Esophagus squamous epithelium (tissue), 4 donors: ENCODE measurements at regions not wholly inside any gene's neighbourhood (a gene's known extent, or its start where the extent isn't known, plus 50 kb on each side); places are given as distances from the start of the nearest gene placed in this dataset.

Source experiments
- POLR2A ChIP-seq, 4 donors: fragments of 450-650 bp; IDR thresholded peaks; one replicate each; pipeline ENCODE4 v1.6.1; 2017; ENCODE audit warnings: antibody characterized with exemption in 4 of 4, mild to moderate bottlenecking in 4 of 4, moderate library complexity in 3 of 4
- TF ChIP-seq, protein P1 (sequence below), 6 experiments: fragments of 450-650 bp in 4 of 6; fragments of 200-600 bp in 2 of 6; sonication (generic) in 2 of 6; IDR thresholded peaks; one replicate each; pipeline ENCODE4 v1.5.1; 2016 to 2019; ENCODE audit warnings: antibody characterized with exemption in 6 of 6, mild to moderate bottlenecking in 4 of 6, moderate library complexity in 4 of 6

DNA sequence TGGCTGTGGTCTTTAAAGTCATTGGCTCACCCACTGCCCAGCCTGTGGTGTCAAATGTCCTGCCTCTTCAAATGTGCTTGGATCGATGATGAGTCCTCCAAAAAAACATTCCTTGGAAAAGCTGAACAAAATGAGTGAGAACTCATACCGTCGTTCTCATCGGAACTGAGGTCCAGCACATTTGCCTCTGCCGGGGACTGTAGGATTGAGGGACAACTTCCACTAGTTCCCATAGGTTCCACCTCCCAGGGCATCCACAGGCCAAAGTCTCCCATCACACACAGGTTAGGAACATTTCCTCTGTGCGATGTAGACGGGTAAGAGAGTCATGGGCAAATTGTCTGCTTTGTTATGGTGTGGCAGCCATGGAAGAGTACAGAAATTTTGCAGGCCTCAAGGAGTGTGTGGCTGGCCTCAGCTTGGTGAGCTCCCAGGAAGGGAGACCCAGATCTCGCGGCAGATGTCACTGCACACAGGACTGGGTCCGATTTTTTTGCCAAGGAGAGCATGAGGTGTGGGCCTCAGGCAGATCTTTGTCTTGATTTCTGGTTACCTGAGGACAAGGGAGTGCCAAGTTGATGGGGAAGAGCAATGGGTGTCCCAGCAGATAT is 115.7 kb downstream of the SNRPN start:
- TF ChIP-seq, protein P1, sequence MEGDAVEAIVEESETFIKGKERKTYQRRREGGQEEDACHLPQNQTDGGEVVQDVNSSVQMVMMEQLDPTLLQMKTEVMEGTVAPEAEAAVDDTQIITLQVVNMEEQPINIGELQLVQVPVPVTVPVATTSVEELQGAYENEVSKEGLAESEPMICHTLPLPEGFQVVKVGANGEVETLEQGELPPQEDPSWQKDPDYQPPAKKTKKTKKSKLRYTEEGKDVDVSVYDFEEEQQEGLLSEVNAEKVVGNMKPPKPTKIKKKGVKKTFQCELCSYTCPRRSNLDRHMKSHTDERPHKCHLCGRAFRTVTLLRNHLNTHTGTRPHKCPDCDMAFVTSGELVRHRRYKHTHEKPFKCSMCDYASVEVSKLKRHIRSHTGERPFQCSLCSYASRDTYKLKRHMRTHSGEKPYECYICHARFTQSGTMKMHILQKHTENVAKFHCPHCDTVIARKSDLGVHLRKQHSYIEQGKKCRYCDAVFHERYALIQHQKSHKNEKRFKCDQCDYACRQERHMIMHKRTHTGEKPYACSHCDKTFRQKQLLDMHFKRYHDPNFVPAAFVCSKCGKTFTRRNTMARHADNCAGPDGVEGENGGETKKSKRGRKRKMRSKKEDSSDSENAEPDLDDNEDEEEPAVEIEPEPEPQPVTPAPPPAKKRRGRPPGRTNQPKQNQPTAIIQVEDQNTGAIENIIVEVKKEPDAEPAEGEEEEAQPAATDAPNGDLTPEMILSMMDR (IDR thresholded peaks at IDR 0.05) = no peak
- no peak for TF ChIP-seq POLR2A (IDR thresholded peaks at IDR 0.05)
